Thoracic aorta (tissue), 2 donors: ENCODE measurements at regions not wholly inside any gene's neighbourhood (a gene's known extent, or its start where the extent isn't known, plus 50 kb on each side); places are given as distances from the start of the nearest gene placed in this dataset.

Experiments
- ATAC-seq: fragments of 150-250 bp; one replicate; pipeline ENCODE4 v1.8.0; 2017; ENCODE audit warnings: low read depth; ENCODE audit not compliant: insufficient number of reproducible peaks, low FRiP score
- DNase-seq: peaks from one replicate; pipeline ENCODE4 v3.0.0-alpha.2; 2020; ENCODE audit warnings: low spot score
- H3K27ac ChIP-seq, 2 donors: fragments of 200-600 bp; sonication (generic); 1 replicate in 1 of 2; 2 replicates in 1 of 2; pipeline ENCODE4 v1.5.1; 2016; ENCODE audit warnings: mild to moderate bottlenecking in 2 of 2, moderate library complexity in 2 of 2
- H3K27me3 ChIP-seq: fragments of 200-600 bp; sonication (generic); replicated peaks from 2 replicates; pipeline ENCODE4 v1.6.0; 2016; ENCODE audit warnings: mild to moderate bottlenecking; ENCODE audit not compliant: insufficient read depth
- H3K36me3 ChIP-seq: fragments of 200-600 bp; sonication (generic); one replicate; pipeline ENCODE4 v1.5.1; 2016
- H3K4me1 ChIP-seq, 2 donors: fragments of 200-600 bp; sonication (generic); 1 replicate in 1 of 2; 2 replicates in 1 of 2; pipeline versions ENCODE4 v1.5.1 to v1.6.0; 2016; ENCODE audit warnings: low read depth in 2 of 2, mild to moderate bottlenecking in 1 of 2; ENCODE audit not compliant: control insufficient read depth in 1 of 2
- H3K4me3 ChIP-seq: fragments of 200-600 bp; sonication (generic); 2 replicates; pipeline ENCODE4 v1.5.1; 2016; ENCODE audit warnings: mild to moderate bottlenecking
- H3K9me3 ChIP-seq: fragments of 200-600 bp; sonication (generic); 2 replicates; pipeline ENCODE4 v1.5.1; 2016
- CTCF ChIP-seq: fragments of 200-600 bp; sonication (generic); IDR thresholded peaks from one replicate; pipeline ENCODE4 v1.5.1; 2019; ENCODE audit warnings: antibody characterized with exemption

GRCh38 chr5:164610374-164610773 is 1105.0 kb downstream of the MAT2B start:
- H3K4me1 ChIP-seq, result no peaks in the 10 kb centered on the region
- no peak overlapping the region for H3K4me3 ChIP-seq
- DNase-seq (no peak), ATAC-seq (no peak)
- H3K9me3 ChIP-seq, result no peaks in the 10 kb centered on the region
- no peak for TF ChIP-seq CTCF
- no peaks in the 10 kb centered on the region for H3K27me3 ChIP-seq
- no peak overlapping the region for H3K27ac ChIP-seq
- no peaks in the 10 kb centered on the region for H3K36me3 ChIP-seq

DNA sequence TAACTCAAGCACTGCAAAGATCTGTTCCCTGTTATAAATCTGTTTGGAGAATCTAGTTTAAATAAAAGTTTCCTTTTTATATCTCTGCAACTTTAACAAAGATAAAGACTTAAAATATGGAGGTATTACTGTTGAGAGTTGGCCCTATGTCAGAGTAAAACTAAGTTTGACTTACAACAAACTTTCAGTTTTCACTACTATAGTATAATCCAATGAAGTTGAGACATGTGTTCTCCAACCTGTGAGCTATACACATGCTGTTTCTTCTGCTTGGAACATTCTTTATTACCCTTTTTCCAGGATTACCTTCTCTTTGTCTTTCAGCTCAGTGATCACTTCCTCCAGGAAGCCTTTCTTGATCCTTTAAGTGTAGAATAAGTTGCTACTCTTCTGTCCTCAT is 1109.3 kb downstream of the MAT2B start:
- H3K9me3 ChIP-seq, result no peaks in the 10 kb centered on the region
- no peak for TF ChIP-seq CTCF
- no peaks in the 10 kb centered on the region for H3K27me3 ChIP-seq
- H3K4me3 ChIP-seq, result no peak overlapping the region
- DNase-seq (no peak), ATAC-seq (no peak)
- no peaks in the 10 kb centered on the region for H3K36me3 ChIP-seq
- H3K27ac ChIP-seq, result no peak overlapping the region
- no peaks in the 10 kb centered on the region for H3K4me1 ChIP-seq

- H3K9me3 ChIP-seq, result no peaks in the 10 kb centered on the region
- H3K4me1 ChIP-seq, result no peaks in the 10 kb centered on the region
- TF ChIP-seq CTCF, result no peak
- no peak overlapping the region for H3K4me3 ChIP-seq
- no peaks in the 10 kb centered on the region for H3K27me3 ChIP-seq
- no peak overlapping the region for H3K27ac ChIP-seq
- no peaks in the 10 kb centered on the region for H3K36me3 ChIP-seq
- DNase-seq, result no peak
- no peak for ATAC-seq
These were observed 1111.9 kb downstream of the MAT2B start for GRCh38 chr5:164617290-164617689.

DNA sequence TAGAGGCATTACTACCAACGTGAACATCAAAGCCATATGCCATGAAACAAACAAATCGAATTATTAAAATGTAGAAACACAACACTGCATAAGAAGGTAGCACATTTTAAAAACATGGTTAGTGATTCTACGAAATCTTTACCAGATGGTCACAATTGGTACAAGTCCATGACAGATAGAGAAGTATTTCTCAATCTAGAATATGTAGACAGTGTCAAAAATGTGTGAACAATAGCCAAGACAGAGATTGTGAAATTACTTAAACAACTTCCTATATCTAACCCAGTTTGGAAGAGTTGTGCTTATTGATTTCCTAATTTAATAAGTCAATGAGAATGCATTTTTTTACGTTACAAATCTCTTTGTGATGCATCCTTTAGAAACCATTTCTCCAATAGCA is 1121.6 kb downstream of the MAT2B start:
- no peaks in the 10 kb centered on the region for H3K9me3 ChIP-seq
- ATAC-seq, result no peak
- no peaks in the 10 kb centered on the region for H3K4me1 ChIP-seq
- H3K36me3 ChIP-seq, result no peaks in the 10 kb centered on the region
- no peak overlapping the region for H3K4me3 ChIP-seq
- H3K27me3 ChIP-seq, result no peaks in the 10 kb centered on the region
- no peak overlapping the region for H3K27ac ChIP-seq
- DNase-seq, result no peak
- TF ChIP-seq CTCF, result no peak

DNA sequence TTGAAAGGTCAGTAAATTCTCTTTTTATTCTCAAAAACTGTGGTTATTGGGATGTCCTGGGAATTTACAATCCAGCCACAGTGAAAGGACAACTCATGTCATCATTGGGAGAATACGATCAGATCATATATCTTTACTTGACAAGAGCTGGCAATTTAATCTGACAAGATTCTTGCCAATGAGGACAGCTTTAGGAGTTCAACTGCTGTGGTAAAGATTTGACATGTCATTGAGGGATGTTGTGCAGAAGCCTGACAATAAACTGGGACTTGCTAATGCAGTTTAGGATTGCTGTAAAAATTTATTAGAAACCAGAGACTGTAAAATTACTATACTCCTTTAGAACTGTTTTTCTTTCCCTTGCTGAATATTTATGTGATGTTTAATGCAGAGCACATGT is 1131.0 kb downstream of the MAT2B start:
- no peaks in the 10 kb centered on the region for H3K27me3 ChIP-seq

More for the DNA sequence above, 1131.0 kb downstream of the MAT2B start:
- H3K9me3 ChIP-seq, result no peaks in the 10 kb centered on the region
- no peaks in the 10 kb centered on the region for H3K36me3 ChIP-seq
- H3K27ac ChIP-seq, result no peak overlapping the region
- no peak for TF ChIP-seq CTCF
- no peak for ATAC-seq
- DNase-seq, result no peak
- no peak overlapping the region for H3K4me3 ChIP-seq
- H3K4me1 ChIP-seq, result no peaks in the 10 kb centered on the region
